DND-41 (cell line): ENCODE measurements at regions not wholly inside any gene's neighbourhood (a gene's known extent, or its start where the extent isn't known, plus 50 kb on each side); places are given as distances from the start of the nearest gene placed in this dataset.

Experiments
- ATAC-seq: fragments of 200-7000 bp; cut with Tn5 transposase; 3 replicates; pipeline ENCODE4 v1.9.1; 2021; ENCODE audit warnings: low read depth; ENCODE audit not compliant: insufficient read depth
- DNase-seq: peaks from one replicate; pipeline ENCODE4 v3.0.0-alpha.2; 2020
- H2AFZ ChIP-seq: 2 replicates; pipeline ENCODE4 v1.6.0; 2012; ENCODE audit warnings: low read depth, low read length
- H3K27ac ChIP-seq: 2 replicates; pipeline ENCODE4 v1.5.1; 2012; ENCODE audit warnings: low read length, inconsistent platforms
- H3K27me3 ChIP-seq: fragments of 200-600 bp; sonication (generic); 2 replicates; pipeline ENCODE4 v1.6.0; 2012; ENCODE audit warnings: low read length, mild to moderate bottlenecking, inconsistent platforms; ENCODE audit not compliant: insufficient read depth, poor library complexity
- H3K36me3 ChIP-seq: 2 replicates; pipeline ENCODE4 v1.5.1; 2012; ENCODE audit warnings: low read length, inconsistent platforms; ENCODE audit not compliant: insufficient read depth
- H3K4me1 ChIP-seq: 2 replicates; pipeline ENCODE4 v1.5.1; 2012; ENCODE audit warnings: mild to moderate bottlenecking, low read length; ENCODE audit not compliant: insufficient read depth
- H3K4me2 ChIP-seq: 2 replicates; pipeline ENCODE4 v1.6.0; 2012; ENCODE audit warnings: mild to moderate bottlenecking, moderate library complexity, low read length, inconsistent platforms; ENCODE audit not compliant: insufficient read depth
- H3K4me3 ChIP-seq, 2 experiments: fragments of 200-600 bp in 1 of 2; shearing (Covaris generic) in 1 of 2; 2 replicates each; pipeline ENCODE4 v1.5.1; 2012 to 2016; ENCODE audit warnings: inconsistent platforms in 2 of 2, low read length in 2 of 2, mild to moderate bottlenecking in 2 of 2, low read depth in 1 of 2, moderate library complexity in 1 of 2
- H3K79me2 ChIP-seq: 2 replicates; pipeline ENCODE4 v1.6.0; 2012; ENCODE audit warnings: low read length, inconsistent platforms; ENCODE audit not compliant: insufficient read depth
- H3K9ac ChIP-seq: 2 replicates; pipeline ENCODE4 v1.6.0; 2012; ENCODE audit warnings: low read depth, mild to moderate bottlenecking, inconsistent platforms, low read length, moderate library complexity
- H3K9me3 ChIP-seq: 2 replicates; pipeline ENCODE4 v1.5.1; 2012; ENCODE audit warnings: low read length, moderate library complexity, mild to moderate bottlenecking, inconsistent platforms; ENCODE audit not compliant: insufficient read depth, severe bottlenecking
- H4K20me1 ChIP-seq: 2 replicates; pipeline ENCODE4 v1.6.0; 2012; ENCODE audit warnings: low read length; ENCODE audit not compliant: insufficient read depth
- CTCF ChIP-seq: IDR thresholded peaks from 2 replicates; pipeline ENCODE4 v1.5.1; 2012; ENCODE audit warnings: borderline replicate concordance, low read length, moderate library complexity, mild to moderate bottlenecking; ENCODE audit not compliant: poor library complexity, severe bottlenecking; ENCODE audit errors: extremely low read depth
- EZH2 ChIP-seq: IDR thresholded peaks from 3 replicates; pipeline ENCODE4 v1.6.1; 2012; ENCODE audit warnings: borderline replicate concordance, low read depth, mild to moderate bottlenecking, moderate library complexity, low read length, inconsistent platforms; ENCODE audit not compliant: severe bottlenecking

DNA sequence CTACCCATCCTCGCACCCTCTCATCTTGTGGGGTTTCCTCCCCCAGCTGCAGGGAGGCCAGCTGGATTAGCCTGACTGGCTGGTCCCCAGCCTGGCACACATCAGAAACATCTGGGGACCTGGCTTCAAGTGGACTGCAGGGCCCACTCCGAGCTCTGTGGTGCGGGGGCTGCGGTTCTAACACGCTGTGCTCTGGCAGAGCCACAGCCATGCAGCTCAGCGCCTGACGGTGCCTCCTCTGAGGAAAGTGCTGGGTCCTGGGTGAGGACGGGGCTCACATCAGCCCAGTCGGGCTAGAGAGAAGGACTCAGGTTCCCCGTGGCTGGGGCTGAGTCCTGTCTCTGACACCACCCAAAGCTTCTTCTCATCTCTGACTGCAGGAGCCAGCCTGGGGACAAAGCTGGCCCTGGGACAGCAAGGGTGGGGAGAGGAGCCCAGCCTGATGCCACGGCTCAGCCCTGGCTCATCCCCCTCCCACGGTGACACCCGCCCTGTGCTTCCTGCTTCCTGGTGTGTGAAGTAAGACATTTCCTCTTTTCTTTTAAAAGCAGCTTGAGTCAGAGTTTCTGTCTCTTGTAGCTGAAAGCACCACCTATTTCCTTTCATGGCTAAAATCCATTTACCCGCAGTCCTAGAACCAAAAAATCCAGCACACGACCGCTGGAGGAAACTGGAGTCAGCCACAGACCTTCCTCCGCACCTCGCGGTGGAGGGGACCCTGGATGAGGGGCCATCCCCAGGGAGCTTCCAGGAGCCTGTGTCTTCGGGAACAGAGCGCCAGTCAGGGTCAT is 127.4 kb upstream of the AFDN start:
- Histone ChIP-seq H3K4me2 (no peak overlapping the region), H3K4me1 (peaks cover 10% of the 10 kb centered on the region)

DNA sequence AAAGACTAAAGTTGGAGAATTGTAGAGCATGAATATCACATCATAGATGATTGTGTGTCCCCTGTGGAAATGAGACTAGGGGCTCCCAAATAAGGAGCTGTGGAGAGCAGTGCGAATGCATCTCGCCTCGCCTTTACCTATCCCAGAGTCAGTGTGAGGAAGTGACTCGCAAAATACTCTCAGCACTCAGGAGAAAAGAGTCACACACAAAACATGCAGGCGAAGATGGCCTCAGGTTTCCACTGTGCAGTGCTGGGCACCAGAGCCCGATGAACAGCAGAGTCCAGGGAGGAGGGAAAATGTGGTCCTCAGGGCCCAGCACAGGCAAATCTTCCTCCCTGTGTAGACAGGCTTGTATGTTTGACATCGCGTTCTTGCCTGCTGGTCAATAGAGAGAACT is 126.5 kb upstream of the AFDN start:
- Histone ChIP-seq H4K20me1 (peaks cover 9% of the 10 kb centered on the region; the same call in 1 of the 2 replicates), H3K4me3 (no peak overlapping the region), H3K79me2 (no peaks in the 10 kb centered on the region), H3K4me2 (no peak overlapping the region), H3K36me3 (no peaks in the 10 kb centered on the region), H3K9me3 (no peaks in the 10 kb centered on the region), H3K27me3 (peaks cover 21% of the 10 kb centered on the region), H2AFZ (no peak overlapping the region), H3K27ac (no peak overlapping the region), H3K4me1 (peaks cover 10% of the 10 kb centered on the region), H3K9ac (no peak overlapping the region)
- ATAC-seq, result no peak
- TF ChIP-seq CTCF (no peak), EZH2 (no peak)
- no peak for DNase-seq

More for the DNA sequence above, 127.4 kb upstream of the AFDN start:
- no peaks in the 10 kb centered on the region for H3K79me2 ChIP-seq
- H2AFZ ChIP-seq, result 0 out of 2 replicates have a peak overlapping the region, but pooled peaks have one; percentile 26
- 0 out of 2 replicates have a peak, but pooled peaks cover 2% of the 10 kb centered on the region for H4K20me1 ChIP-seq
- ATAC-seq (peak; percentile 85), DNase-seq (peak; percentile 33)
- TF ChIP-seq EZH2, result no peak
- no peak for TF ChIP-seq CTCF
- peaks cover 14% of the 10 kb centered on the region for H3K27me3 ChIP-seq
- no peak overlapping the region for H3K27ac ChIP-seq
- H3K9me3 ChIP-seq, result no peaks in the 10 kb centered on the region
- H3K36me3 ChIP-seq, result no peaks in the 10 kb centered on the region
- H3K9ac ChIP-seq, result no peak overlapping the region
- H3K4me3 ChIP-seq, result no peak overlapping the region

- H3K27me3 ChIP-seq, result peaks cover 24% of the 10 kb centered on the region
- ATAC-seq (no peak), DNase-seq (no peak)
- no peaks in the 10 kb centered on the region for H3K36me3 ChIP-seq
- peaks cover 18% of the 10 kb centered on the region for H3K4me1 ChIP-seq
- H3K4me3 ChIP-seq, result no peak overlapping the region
- TF ChIP-seq EZH2, result no peak
- TF ChIP-seq CTCF, result no peak
- H3K27ac ChIP-seq, result no peak overlapping the region
- H2AFZ ChIP-seq, result no peak overlapping the region
- H3K9ac ChIP-seq, result no peak overlapping the region
- no peak overlapping the region for H3K4me2 ChIP-seq
- H3K9me3 ChIP-seq, result no peaks in the 10 kb centered on the region
- H3K79me2 ChIP-seq, result no peaks in the 10 kb centered on the region
- H4K20me1 ChIP-seq, result peaks cover 12% of the 10 kb centered on the region; the same call in 1 of the 2 replicates
These were observed 125.7 kb upstream of the AFDN start for GRCh38 chr6:167701010-167701409.
